Ishikawa (cell line): ENCODE measurements at regions not wholly inside any gene's neighbourhood (a gene's known extent, or its start where the extent isn't known, plus 50 kb on each side); places are given as distances from the start of the nearest gene placed in this dataset.

Experiments
- CEBPB ChIP-seq: IDR thresholded peaks from 2 replicates; pipeline ENCODE4 v1.6.1; 2012
- CREB1 ChIP-seq: IDR thresholded peaks from 2 replicates; pipeline ENCODE4 v1.6.1; 2012; ENCODE audit warnings: low read depth
- EGR1 ChIP-seq: IDR thresholded peaks from 2 replicates; pipeline ENCODE4 v1.6.1; 2012
- EP300 ChIP-seq: IDR thresholded peaks from 2 replicates; pipeline ENCODE4 v1.6.1; 2012; ENCODE audit warnings: borderline replicate concordance
- FOXM1 ChIP-seq: IDR thresholded peaks from 2 replicates; pipeline ENCODE4 v1.6.1; 2012; ENCODE audit warnings: low read depth, borderline replicate concordance
- NFIC ChIP-seq: IDR thresholded peaks from 2 replicates; pipeline ENCODE4 v1.6.1; 2012
- RAD21 ChIP-seq: IDR thresholded peaks from 2 replicates; pipeline ENCODE4 v1.6.1; 2012; ENCODE audit warnings: low read depth
- TAF1 ChIP-seq: IDR thresholded peaks from 2 replicates; pipeline ENCODE4 v1.6.1; 2012; ENCODE audit warnings: low read depth, mild to moderate bottlenecking
- TCF12 ChIP-seq: IDR thresholded peaks from 2 replicates; pipeline ENCODE4 v1.6.1; 2012; ENCODE audit warnings: low read depth
- TEAD4 ChIP-seq: IDR thresholded peaks from 2 replicates; pipeline ENCODE4 v1.6.1; 2012
- YY1 ChIP-seq: IDR thresholded peaks from 2 replicates; pipeline ENCODE4 v1.6.1; 2012; ENCODE audit warnings: low read depth
- ZBTB7A ChIP-seq: IDR thresholded peaks from 2 replicates; pipeline ENCODE4 v1.6.1; 2012; ENCODE audit warnings: low read depth
- TF ChIP-seq, protein P1 (sequence below): IDR thresholded peaks from 2 replicates; pipeline ENCODE4 v1.6.1; 2012; ENCODE audit warnings: low read depth, mild to moderate bottlenecking
- TF ChIP-seq, protein P2 (sequence below): IDR thresholded peaks from 2 replicates; pipeline ENCODE4 v1.6.1; 2012
- TF ChIP-seq, protein P3 (sequence below): IDR thresholded peaks from 2 replicates; pipeline ENCODE4 v1.6.1; 2012

DNA sequence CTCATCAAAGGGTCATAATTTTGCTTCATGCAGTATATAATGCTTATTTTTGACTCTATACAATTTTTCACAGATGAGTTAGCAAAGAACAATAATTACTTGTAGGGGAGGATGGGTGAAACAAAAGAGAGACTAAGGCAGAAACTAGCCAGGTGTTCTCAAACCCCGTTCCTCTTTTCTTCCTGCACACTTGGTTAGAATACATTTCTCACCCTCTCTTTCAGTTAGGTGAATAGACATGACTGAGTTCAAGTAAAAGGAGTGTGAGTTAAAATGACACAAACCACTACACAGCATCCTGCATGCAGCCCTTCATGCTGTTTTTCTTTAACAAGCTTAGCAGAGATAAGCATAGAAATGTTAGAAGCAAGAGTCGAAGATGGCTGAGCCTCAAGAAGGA is 922.2 kb downstream of the TBL1XR1 start:
- TF ChIP-seq, protein P1, sequence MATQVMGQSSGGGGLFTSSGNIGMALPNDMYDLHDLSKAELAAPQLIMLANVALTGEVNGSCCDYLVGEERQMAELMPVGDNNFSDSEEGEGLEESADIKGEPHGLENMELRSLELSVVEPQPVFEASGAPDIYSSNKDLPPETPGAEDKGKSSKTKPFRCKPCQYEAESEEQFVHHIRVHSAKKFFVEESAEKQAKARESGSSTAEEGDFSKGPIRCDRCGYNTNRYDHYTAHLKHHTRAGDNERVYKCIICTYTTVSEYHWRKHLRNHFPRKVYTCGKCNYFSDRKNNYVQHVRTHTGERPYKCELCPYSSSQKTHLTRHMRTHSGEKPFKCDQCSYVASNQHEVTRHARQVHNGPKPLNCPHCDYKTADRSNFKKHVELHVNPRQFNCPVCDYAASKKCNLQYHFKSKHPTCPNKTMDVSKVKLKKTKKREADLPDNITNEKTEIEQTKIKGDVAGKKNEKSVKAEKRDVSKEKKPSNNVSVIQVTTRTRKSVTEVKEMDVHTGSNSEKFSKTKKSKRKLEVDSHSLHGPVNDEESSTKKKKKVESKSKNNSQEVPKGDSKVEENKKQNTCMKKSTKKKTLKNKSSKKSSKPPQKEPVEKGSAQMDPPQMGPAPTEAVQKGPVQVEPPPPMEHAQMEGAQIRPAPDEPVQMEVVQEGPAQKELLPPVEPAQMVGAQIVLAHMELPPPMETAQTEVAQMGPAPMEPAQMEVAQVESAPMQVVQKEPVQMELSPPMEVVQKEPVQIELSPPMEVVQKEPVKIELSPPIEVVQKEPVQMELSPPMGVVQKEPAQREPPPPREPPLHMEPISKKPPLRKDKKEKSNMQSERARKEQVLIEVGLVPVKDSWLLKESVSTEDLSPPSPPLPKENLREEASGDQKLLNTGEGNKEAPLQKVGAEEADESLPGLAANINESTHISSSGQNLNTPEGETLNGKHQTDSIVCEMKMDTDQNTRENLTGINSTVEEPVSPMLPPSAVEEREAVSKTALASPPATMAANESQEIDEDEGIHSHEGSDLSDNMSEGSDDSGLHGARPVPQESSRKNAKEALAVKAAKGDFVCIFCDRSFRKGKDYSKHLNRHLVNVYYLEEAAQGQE, result no peak
- TF ChIP-seq TCF12 (no peak), CREB1 (no peak), EGR1 (no peak), NFIC (no peak), EP300 (no peak), CEBPB (no peak), FOXM1 (no peak), TAF1 (no peak), YY1 (no peak)
- TF ChIP-seq, protein P2, sequence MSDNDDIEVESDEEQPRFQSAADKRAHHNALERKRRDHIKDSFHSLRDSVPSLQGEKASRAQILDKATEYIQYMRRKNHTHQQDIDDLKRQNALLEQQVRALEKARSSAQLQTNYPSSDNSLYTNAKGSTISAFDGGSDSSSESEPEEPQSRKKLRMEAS, result no peak

DNA sequence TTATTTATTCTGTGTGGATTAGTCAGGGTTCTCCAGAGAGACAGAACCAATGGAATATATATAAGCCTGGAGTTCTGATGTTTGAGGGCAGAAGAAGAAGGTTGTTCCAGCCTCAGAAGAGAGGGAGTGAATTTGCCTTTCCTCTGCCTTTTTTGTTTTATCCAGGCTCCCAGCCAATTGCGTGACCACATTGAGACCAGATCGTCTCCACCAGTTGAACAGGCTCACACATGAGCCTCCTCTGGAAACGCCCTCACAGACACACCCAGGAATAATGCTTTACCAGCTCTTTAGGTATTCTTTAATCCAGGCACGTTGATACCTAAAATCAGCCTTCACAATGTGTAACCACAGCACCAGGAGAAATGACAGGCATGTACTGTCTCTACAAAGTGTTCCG is 923.1 kb downstream of the TBL1XR1 start:
- TF ChIP-seq, protein P2, result 0 out of 2 replicates have a peak, but pooled peaks have one; percentile 44
- TF ChIP-seq NFIC (peak; percentile 61), EP300 (no peak; the same call in 1 of the 2 replicates), TCF12 (0 out of 2 replicates have a peak, but pooled peaks have one; percentile 30), ZBTB7A (no peak), TAF1 (no peak), TEAD4 (peak; percentile 5; the same call in 1 of the 2 replicates), YY1 (no peak)
- TF ChIP-seq, protein P3, sequence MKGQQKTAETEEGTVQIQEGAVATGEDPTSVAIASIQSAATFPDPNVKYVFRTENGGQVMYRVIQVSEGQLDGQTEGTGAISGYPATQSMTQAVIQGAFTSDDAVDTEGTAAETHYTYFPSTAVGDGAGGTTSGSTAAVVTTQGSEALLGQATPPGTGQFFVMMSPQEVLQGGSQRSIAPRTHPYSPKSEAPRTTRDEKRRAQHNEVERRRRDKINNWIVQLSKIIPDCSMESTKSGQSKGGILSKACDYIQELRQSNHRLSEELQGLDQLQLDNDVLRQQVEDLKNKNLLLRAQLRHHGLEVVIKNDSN, result no peak

DNA sequence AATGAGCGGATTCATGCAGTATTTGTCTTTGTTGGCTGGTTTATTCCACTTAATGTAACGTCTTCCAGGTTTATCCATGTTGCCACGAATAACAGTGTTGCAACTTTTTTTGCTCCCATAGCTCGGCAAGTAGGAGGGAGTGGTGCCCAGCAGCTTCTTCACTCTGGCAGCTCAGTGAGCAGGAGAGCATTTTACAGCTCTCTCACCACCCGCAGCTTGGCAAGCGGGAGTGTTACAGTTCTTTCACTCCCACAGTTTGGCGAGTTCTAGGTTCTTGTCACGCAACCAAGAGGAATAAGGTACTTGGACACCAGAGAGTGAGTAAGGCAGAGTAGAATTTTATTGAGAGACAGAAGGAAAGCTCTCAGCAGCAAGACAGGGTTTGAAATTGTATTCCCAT is 935.2 kb downstream of the TBL1XR1 start:
- no peak for TF ChIP-seq YY1

DNA sequence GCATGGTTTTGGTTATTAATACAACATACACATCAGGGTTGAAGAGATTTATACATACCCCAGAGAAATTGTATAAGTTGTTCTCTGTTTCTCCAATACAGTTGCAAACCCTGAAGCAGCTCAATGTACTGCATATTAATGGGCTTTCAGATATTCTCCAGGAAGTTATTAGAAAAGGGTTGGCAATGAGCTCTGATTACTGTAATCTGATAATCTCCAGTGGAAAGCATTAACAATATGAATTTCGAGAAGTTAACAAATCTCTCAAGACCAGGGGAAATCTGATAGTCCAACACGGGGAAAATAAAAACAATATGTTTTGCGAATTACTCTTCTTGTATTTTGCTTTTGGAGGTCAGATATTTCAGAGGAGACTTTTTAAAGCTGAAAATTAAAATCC is 950.1 kb downstream of the TBL1XR1 start:
- no peak for TF ChIP-seq ZBTB7A
- no peak for TF ChIP-seq CEBPB
- TF ChIP-seq, protein P1, result no peak
- no peak for TF ChIP-seq TAF1
- no peak for TF ChIP-seq NFIC
- no peak for TF ChIP-seq FOXM1
- no peak for TF ChIP-seq TEAD4
- TF ChIP-seq CREB1, result no peak
- TF ChIP-seq, protein P3, result no peak
- TF ChIP-seq YY1, result no peak
- TF ChIP-seq TCF12, result no peak

DNA sequence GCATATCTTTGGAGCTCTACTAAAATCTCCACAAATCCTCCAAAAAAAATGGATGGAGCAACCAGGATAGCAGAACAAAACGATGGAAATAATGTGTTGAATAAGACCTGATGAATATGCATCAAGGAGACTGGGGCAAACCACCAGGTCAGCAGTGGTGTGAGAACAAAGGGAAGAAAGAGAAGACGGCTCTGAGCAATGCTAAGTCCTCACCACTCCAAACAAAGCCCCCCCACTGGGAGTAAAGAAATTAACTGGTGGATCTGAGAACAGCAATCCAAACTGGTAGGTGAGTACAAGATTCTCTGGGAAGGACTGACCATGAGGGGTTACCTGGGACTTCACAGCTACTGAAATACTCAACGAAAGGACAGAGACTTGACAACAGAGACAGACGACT is 977.3 kb downstream of the TBL1XR1 start:
- no peak for TF ChIP-seq TEAD4
- no peak for TF ChIP-seq CEBPB
- TF ChIP-seq TCF12, result no peak
- TF ChIP-seq ZBTB7A, result no peak
- TF ChIP-seq, protein P3, result no peak
- no peak for TF ChIP-seq EP300
- no peak for TF ChIP-seq TAF1

DNA sequence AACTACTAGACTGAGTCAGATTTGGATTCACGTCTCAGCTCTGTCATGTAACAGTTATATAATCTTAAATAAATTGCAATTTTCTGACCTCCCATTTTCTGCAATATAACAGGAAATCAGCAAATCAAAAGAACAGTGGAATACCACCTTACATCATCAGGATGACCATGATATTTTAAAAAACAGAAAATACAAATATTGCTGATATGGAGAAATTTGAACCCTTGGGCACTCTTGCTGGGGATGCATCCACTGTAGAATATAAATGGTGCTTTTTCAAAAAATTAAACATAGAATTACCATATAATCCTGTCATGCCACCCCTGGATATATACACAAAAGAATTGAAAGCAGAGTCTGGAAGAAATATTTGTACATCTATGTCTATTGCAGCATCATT is 982.5 kb downstream of the TBL1XR1 start:
- TF ChIP-seq TAF1 (no peak), ZBTB7A (no peak), CEBPB (no peak), TCF12 (no peak), CREB1 (no peak), RAD21 (no peak)
- TF ChIP-seq, protein P3, result no peak
- TF ChIP-seq, protein P1, result no peak
- TF ChIP-seq, protein P2, result no peak
